ENCODE measurements at regions not wholly inside any gene's neighbourhood (a gene's known extent, or its start where the extent isn't known, plus 50 kb on each side); places are given as distances from the start of the nearest gene placed in this dataset.

GRCh38 chr4:135268369-135268768 is 1066.8 kb upstream of the PABPC4L start (continued):
- no peak for TF ChIP-seq ZNF462 (CRISPR knock-in tag; IDR thresholded peaks at IDR 0.05)
- TF ChIP-seq ETS1 (IDR thresholded peaks at IDR 0.05) = no peak

GRCh38 chr4:135267148-135267865 is 1065.7 kb upstream of the PABPC4L start:
- Histone ChIP-seq H3K4me3 (no peak overlapping the region), H3K36me3 (ENCODE audit: insufficient read depth) (no peaks in the 10 kb centered on the region), H2AFZ (no peak overlapping the region), H3K27ac (ENCODE audit: low read depth) (no peak overlapping the region), H3K4me1 (ENCODE audit: insufficient read depth) (no peaks in the 10 kb centered on the region), H3K79me2 (replicated peaks; ENCODE audit: insufficient read depth) (no peaks in the 10 kb centered on the region), H4K20me1 (replicated peaks; ENCODE audit: insufficient read depth) (no peaks in the 10 kb centered on the region), H3K27me3 (ENCODE audit: insufficient read depth) (no peaks in the 10 kb centered on the region), H3F3A (replicated peaks; ENCODE audit: low read depth) (no peaks in the 10 kb centered on the region), H3K4me2 (no peak overlapping the region), H3K9me2 (ENCODE audit: insufficient read depth) (no peaks in the 10 kb centered on the region)
- Mint-ChIP-seq H3K27me3 (ENCODE audit: insufficient read depth, low read depth, poor library complexity) (no peaks in the 10 kb centered on the region), H3K27ac (no peak overlapping the region), H3K9me3 (no peaks in the 10 kb centered on the region), H3K4me1 (no peaks in the 10 kb centered on the region), H3K4me3 (no peak overlapping the region), H3K36me3 (ENCODE audit: low read depth) (no peaks in the 10 kb centered on the region)
- TF ChIP-seq POLR2AphosphoS5 (IDR thresholded peaks at IDR 0.05; ENCODE audit: low read depth) (no peak), ZNF331 (CRISPR knock-in tag; IDR thresholded peaks at IDR 0.05; ENCODE audit: low read depth) (no peak), JUNB (IDR thresholded peaks at IDR 0.05; ENCODE audit: unreplicated experiment) (no peak), NANOG (IDR thresholded peaks at IDR 0.05; ENCODE audit: borderline replicate concordance) (no peak), STAT1 (IDR thresholded peaks at IDR 0.05; ENCODE audit: unreplicated experiment) (no peak)
- ATAC-seq (no peak), DNase-seq (ENCODE audit: low spot score) (no peak)
